ENCODE measurements at regions not wholly inside any gene's neighbourhood (a gene's known extent, or its start where the extent isn't known, plus 50 kb on each side); places are given as distances from the start of the nearest gene placed in this dataset.
"Not testable (repeated sequence)": the region's sequence is repeated elsewhere in the genome, so short reads cannot be mapped to it uniquely, and the experiment has no call there.

- Histone ChIP-seq H2AFZ (ENCODE audit: low read length) (no peak overlapping the region), H3K4me2 (ENCODE audit: low read depth, low read length, poor library complexity, severe bottlenecking) (no peak overlapping the region), H3K9me2 (replicated peaks; ENCODE audit: low read depth, low read length) (no peaks in the 10 kb centered on the region), H3K36me3 (ENCODE audit: insufficient read depth, low read length) (no peaks in the 10 kb centered on the region), H3K27me3 (ENCODE audit: insufficient read depth, low read length, poor library complexity, severe bottlenecking) (no peaks in the 10 kb centered on the region), H4K20me1 (ENCODE audit: insufficient read depth, low read length, poor library complexity, severe bottlenecking) (no peaks in the 10 kb centered on the region), H3K9ac (ENCODE audit: low read depth, low read length, poor library complexity, severe bottlenecking) (no peak overlapping the region), H3K4me1 (ENCODE audit: insufficient read depth, low read length, poor library complexity, severe bottlenecking) (no peaks in the 10 kb centered on the region), H3K4me3 (ENCODE audit: low read length, poor library complexity, severe bottlenecking) (no peak overlapping the region), H3K79me2 (ENCODE audit: insufficient read depth, low read length) (no peaks in the 10 kb centered on the region), H3K9me3 (ENCODE audit: insufficient read depth, low read depth, low read length) (no peaks in the 10 kb centered on the region), H3F3A (ENCODE audit: low read depth) (no peaks in the 10 kb centered on the region)
- TF ChIP-seq EZH2phosphoT487 (IDR thresholded peaks at IDR 0.05; ENCODE audit: borderline replicate concordance) (no peak), CTCF (conservative IDR thresholded peaks at IDR 0.05; ENCODE audit: low read length) (no peak)
Observed at GRCh38 chr21:13937236-13937635, 273.5 kb downstream of the LIPI start.

- not testable (repeated sequence) for H3K27me3 ChIP-seq (ENCODE audit: insufficient read depth, low read length, poor library complexity, severe bottlenecking); H3K9me2 ChIP-seq (replicated peaks; ENCODE audit: low read depth, low read length); H3K79me2 ChIP-seq (ENCODE audit: insufficient read depth, low read length); H4K20me1 ChIP-seq (ENCODE audit: insufficient read depth, low read length, poor library complexity, severe bottlenecking); H3K36me3 ChIP-seq (ENCODE audit: insufficient read depth, low read length); H3F3A ChIP-seq (ENCODE audit: low read depth); H3K4me1 ChIP-seq (ENCODE audit: insufficient read depth, low read length, poor library complexity, severe bottlenecking); H3K4me3 ChIP-seq (ENCODE audit: low read length, poor library complexity, severe bottlenecking); H3K4me2 ChIP-seq (ENCODE audit: low read depth, low read length, poor library complexity, severe bottlenecking); H3K9ac ChIP-seq (ENCODE audit: low read depth, low read length, poor library complexity, severe bottlenecking); H2AFZ ChIP-seq (ENCODE audit: low read length); H3K9me3 ChIP-seq (ENCODE audit: insufficient read depth, low read depth, low read length)
Observed at GRCh38 chr21:13936033-13936937, 274.5 kb downstream of the LIPI start.

GRCh38 chr21:13935396-13936032 is 275.2 kb downstream of the LIPI start:
- H3K9me2 ChIP-seq (replicated peaks; ENCODE audit: low read depth, low read length); H3K4me2 ChIP-seq (ENCODE audit: low read depth, low read length, poor library complexity, severe bottlenecking); H3K36me3 ChIP-seq (ENCODE audit: insufficient read depth, low read length); H3K9me3 ChIP-seq (ENCODE audit: insufficient read depth, low read depth, low read length); H3K4me1 ChIP-seq (ENCODE audit: insufficient read depth, low read length, poor library complexity, severe bottlenecking); H3K4me3 ChIP-seq (ENCODE audit: low read length, poor library complexity, severe bottlenecking); H3K27me3 ChIP-seq (ENCODE audit: insufficient read depth, low read length, poor library complexity, severe bottlenecking); H3K79me2 ChIP-seq (ENCODE audit: insufficient read depth, low read length); H3K9ac ChIP-seq (ENCODE audit: low read depth, low read length, poor library complexity, severe bottlenecking); H4K20me1 ChIP-seq (ENCODE audit: insufficient read depth, low read length, poor library complexity, severe bottlenecking); H2AFZ ChIP-seq (ENCODE audit: low read length); H3F3A ChIP-seq (ENCODE audit: low read depth): not testable (repeated sequence)

- H3K9me2 ChIP-seq (replicated peaks; ENCODE audit: low read depth, low read length); H3K27me3 ChIP-seq (ENCODE audit: insufficient read depth, low read length, poor library complexity, severe bottlenecking); H3K4me2 ChIP-seq (ENCODE audit: low read depth, low read length, poor library complexity, severe bottlenecking); H3F3A ChIP-seq (ENCODE audit: low read depth); H2AFZ ChIP-seq (ENCODE audit: low read length); H3K4me3 ChIP-seq (ENCODE audit: low read length, poor library complexity, severe bottlenecking); H3K9ac ChIP-seq (ENCODE audit: low read depth, low read length, poor library complexity, severe bottlenecking); H3K36me3 ChIP-seq (ENCODE audit: insufficient read depth, low read length); H3K9me3 ChIP-seq (ENCODE audit: insufficient read depth, low read depth, low read length); H3K79me2 ChIP-seq (ENCODE audit: insufficient read depth, low read length); H4K20me1 ChIP-seq (ENCODE audit: insufficient read depth, low read length, poor library complexity, severe bottlenecking); H3K4me1 ChIP-seq (ENCODE audit: insufficient read depth, low read length, poor library complexity, severe bottlenecking): not testable (repeated sequence)
Observed at GRCh38 chr21:13934887-13935342, 275.8 kb downstream of the LIPI start.

- not testable (repeated sequence) for H3K36me3 ChIP-seq (ENCODE audit: insufficient read depth, low read length); H3K9me3 ChIP-seq (ENCODE audit: insufficient read depth, low read depth, low read length); H3K4me2 ChIP-seq (ENCODE audit: low read depth, low read length, poor library complexity, severe bottlenecking); H3F3A ChIP-seq (ENCODE audit: low read depth); H2AFZ ChIP-seq (ENCODE audit: low read length); H4K20me1 ChIP-seq (ENCODE audit: insufficient read depth, low read length, poor library complexity, severe bottlenecking); H3K79me2 ChIP-seq (ENCODE audit: insufficient read depth, low read length); H3K9ac ChIP-seq (ENCODE audit: low read depth, low read length, poor library complexity, severe bottlenecking); H3K4me3 ChIP-seq (ENCODE audit: low read length, poor library complexity, severe bottlenecking); H3K9me2 ChIP-seq (replicated peaks; ENCODE audit: low read depth, low read length); H3K27me3 ChIP-seq (ENCODE audit: insufficient read depth, low read length, poor library complexity, severe bottlenecking); H3K4me1 ChIP-seq (ENCODE audit: insufficient read depth, low read length, poor library complexity, severe bottlenecking)
Observed at GRCh38 chr21:13923175-13923574, 287.6 kb downstream of the LIPI start.

GRCh38 chr21:13921455-13921854 is 289.3 kb downstream of the LIPI start:
- H2AFZ ChIP-seq (ENCODE audit: low read length); H3K4me1 ChIP-seq (ENCODE audit: insufficient read depth, low read length, poor library complexity, severe bottlenecking); H3F3A ChIP-seq (ENCODE audit: low read depth); H3K9me2 ChIP-seq (replicated peaks; ENCODE audit: low read depth, low read length); H4K20me1 ChIP-seq (ENCODE audit: insufficient read depth, low read length, poor library complexity, severe bottlenecking); H3K4me3 ChIP-seq (ENCODE audit: low read length, poor library complexity, severe bottlenecking); H3K9me3 ChIP-seq (ENCODE audit: insufficient read depth, low read depth, low read length); H3K27me3 ChIP-seq (ENCODE audit: insufficient read depth, low read length, poor library complexity, severe bottlenecking); H3K9ac ChIP-seq (ENCODE audit: low read depth, low read length, poor library complexity, severe bottlenecking); H3K4me2 ChIP-seq (ENCODE audit: low read depth, low read length, poor library complexity, severe bottlenecking); H3K79me2 ChIP-seq (ENCODE audit: insufficient read depth, low read length); H3K36me3 ChIP-seq (ENCODE audit: insufficient read depth, low read length): not testable (repeated sequence)

Data from Loucy (cell line).